GM12878 (cell line): ENCODE measurements at regions not wholly inside any gene's neighbourhood (a gene's known extent, or its start where the extent isn't known, plus 50 kb on each side); places are given as distances from the start of the nearest gene placed in this dataset.

Experiments used
- JUND ChIP-seq: IDR thresholded peaks from 2 replicates; pipeline ENCODE4 v1.6.1; 2012; ENCODE audit warnings: low read depth, mild to moderate bottlenecking, low read length, improper control_type of control experiment, moderate library complexity
- POLR2A ChIP-seq: IDR thresholded peaks from 2 replicates; pipeline ENCODE4 v1.6.1; 2011; ENCODE audit warnings: low read depth, mild to moderate bottlenecking, low read length
- SP1 ChIP-seq: IDR thresholded peaks from one replicate; pipeline ENCODE4 v1.6.1; 2011; ENCODE audit warnings: low read depth, low read length
- STAT1 ChIP-seq: fragments of 450-650 bp; conservative IDR thresholded peaks from 2 replicates; pipeline ENCODE4 v1.6.1; 2014; ENCODE audit warnings: antibody characterized with exemption, mild to moderate bottlenecking

DNA sequence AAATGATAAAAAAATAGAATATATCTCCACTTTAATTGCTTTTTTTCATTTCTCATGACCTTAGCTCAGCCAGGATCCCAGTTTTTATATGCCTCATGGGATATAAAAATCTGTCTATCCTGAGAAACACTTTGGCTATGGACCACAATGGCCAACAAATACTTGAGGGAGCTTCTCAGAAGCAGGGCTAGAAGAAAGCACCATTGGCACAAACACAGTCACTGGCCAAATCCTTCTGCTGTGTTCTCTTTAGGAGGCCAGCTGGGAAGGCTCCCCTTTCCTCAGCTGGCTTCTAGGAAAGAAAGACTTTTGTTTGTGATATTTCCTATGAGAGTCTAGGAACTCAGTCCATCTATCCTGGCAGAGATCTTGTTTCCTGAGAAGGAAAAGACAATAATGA lies 856.2 kb upstream of the GHITM start:
- TF ChIP-seq JUND (no peak), SP1 (no peak), POLR2A (no peak), STAT1 (no peak)
